Dermis microvascular lymphatic vessel endothelial cell (primary cell): ENCODE measurements at regions not wholly inside any gene's neighbourhood (a gene's known extent, or its start where the extent isn't known, plus 50 kb on each side); places are given as distances from the start of the nearest gene placed in this dataset.

Experiments
- DNase-seq, 2 donors: peaks; one replicate each; pipeline versions ENCODE4 v3.0.0 to v3.0.0-alpha.2; 2010; ENCODE audit warnings: low read depth in 2 of 2

DNA sequence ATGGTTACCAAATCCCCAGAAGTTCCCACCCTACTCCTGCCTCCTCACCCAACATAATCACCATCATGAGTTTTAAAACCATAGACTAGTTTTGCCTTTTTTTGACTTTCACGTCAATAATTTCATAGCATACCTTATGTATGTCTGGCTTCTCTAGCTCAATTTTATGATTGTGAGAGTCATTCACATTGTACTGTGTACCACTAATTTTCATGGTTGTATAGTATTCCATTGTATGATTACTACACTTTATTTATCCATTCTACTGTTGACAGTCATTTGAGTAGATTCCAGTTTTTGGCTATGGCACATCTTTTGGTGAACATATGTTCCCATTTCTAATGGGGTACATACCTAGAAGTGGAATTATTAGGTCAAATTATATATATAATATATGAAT lies 195.3 kb upstream of the TCF21 start:
- no peak for DNase-seq

DNA sequence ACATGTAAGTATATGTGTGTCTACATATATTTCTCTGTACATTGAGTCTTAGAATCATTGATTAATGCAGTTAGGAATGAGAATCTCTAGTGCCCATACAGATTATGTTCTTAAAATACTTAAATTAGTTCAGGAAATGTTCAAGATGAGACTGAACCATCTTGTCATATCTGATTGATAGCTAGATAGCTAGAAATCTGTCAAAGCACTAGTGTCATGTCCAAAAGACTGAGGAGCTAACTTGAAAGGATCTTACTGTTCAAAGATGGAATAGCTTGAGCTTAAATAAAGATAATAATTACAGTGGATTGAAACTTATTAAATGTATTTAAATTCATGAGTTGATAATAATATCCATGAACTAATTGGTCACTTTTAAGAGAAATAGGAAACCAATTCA lies 191.7 kb upstream of the TCF21 start:
- DNase-seq = no peak

DNA sequence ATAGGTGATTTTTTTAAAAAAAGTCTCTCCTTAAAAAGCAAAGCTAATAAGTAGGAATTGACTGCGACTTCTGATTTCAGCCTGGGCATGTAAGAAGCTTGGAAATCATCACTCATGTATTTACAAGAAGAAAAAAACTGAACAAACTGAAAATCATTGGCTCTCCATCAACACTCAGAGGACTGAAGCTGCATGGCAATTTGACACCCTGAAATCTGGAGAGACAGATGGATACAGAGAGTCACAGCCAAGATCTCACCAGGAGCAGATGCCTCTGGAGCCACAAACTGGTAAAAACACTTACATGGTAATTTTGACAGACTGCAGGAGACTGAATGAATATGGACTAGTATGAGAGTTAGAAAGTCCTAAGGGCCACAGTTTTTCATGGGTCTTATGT lies 191.2 kb upstream of the TCF21 start:
- DNase-seq = no peak

DNA sequence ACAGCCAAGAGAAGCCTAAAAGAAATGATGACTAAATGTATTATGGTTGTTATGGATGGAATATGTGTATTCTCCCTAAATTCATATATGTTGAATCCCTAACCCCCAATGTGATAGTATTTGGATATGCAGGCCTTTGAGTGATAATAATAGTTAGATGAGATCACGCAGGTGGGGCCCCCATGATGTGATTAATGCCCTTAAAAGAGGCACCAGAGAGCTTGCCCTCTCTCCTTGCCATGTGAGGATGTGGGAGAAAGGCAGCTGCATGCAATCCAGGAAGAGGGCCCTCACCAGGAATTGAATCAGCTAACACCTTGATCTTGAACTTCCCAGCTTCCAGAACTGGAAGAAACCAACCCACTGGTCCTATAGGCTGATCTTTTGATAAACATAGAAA lies 190.6 kb upstream of the TCF21 start:
- DNase-seq = no peak

- DNase-seq = no peak
These were observed 189.1 kb upstream of the TCF21 start for GRCh38 chr6:133699741-133700385.

GRCh38 chr6:133701633-133702331 lies 187.1 kb upstream of the TCF21 start:
- DNase-seq = no peak

GRCh38 chr6:133704371-133704770 lies 184.5 kb upstream of the TCF21 start:
- DNase-seq = no peak

GRCh38 chr6:133705066-133705465 lies 183.8 kb upstream of the TCF21 start:
- no peak for DNase-seq

GRCh38 chr6:133705731-133706130 lies 183.2 kb upstream of the TCF21 start:
- DNase-seq = no peak

DNA sequence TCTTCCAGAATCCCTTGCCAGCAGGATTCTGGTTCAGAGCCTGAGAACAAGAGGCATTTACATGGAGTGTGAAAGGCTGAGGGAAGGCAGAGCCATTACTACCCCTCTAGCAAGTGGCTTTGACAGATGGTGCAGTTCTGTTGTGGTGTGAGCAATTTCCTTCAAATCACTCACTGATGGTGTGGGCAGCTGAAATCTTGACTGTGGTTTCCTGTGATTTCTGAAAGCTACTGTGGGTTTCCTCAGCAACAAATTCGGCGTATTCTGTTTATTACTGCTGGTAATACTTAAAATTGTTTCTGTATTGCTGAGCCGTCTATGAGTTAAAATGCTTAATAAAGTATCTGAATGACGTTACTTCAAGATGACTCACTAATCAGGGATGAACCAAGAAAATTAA lies 181.5 kb upstream of the TCF21 start:
- DNase-seq = peak in 1 of 2 donors; percentile 52

- no peak for DNase-seq
These were observed 178.1 kb upstream of the TCF21 start for GRCh38 chr6:133710826-133711225.

GRCh38 chr6:133715270-133715669 lies 173.6 kb upstream of the TCF21 start:
- no peak for DNase-seq

DNA sequence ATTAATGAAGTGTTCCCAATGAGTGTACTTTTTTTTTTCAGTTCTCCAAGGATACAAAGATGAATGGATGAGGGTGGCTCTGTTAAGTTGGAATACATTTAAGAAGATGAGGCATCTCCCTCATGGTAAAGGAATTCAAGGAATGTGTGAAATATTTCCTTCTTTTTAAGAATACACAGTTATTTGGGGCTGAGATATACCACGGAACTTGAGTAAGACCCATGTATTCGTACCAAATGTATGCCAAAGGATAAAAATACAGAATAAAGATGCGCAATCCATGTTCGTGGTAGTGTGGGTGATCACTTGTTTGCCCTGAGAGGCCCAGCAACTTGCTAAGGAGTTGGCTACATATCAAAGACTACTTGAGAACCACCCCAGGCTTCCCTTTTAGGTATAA lies 164.2 kb upstream of the TCF21 start:
- DNase-seq = no peak

- no peak for DNase-seq
These were observed 162.7 kb upstream of the TCF21 start for GRCh38 chr6:133726188-133726587.

GRCh38 chr6:133730881-133731280 lies 158.0 kb upstream of the TCF21 start:
- DNase-seq = no peak

- no peak for DNase-seq
These were observed 148.7 kb upstream of the TCF21 start for GRCh38 chr6:133740218-133740617.

DNA sequence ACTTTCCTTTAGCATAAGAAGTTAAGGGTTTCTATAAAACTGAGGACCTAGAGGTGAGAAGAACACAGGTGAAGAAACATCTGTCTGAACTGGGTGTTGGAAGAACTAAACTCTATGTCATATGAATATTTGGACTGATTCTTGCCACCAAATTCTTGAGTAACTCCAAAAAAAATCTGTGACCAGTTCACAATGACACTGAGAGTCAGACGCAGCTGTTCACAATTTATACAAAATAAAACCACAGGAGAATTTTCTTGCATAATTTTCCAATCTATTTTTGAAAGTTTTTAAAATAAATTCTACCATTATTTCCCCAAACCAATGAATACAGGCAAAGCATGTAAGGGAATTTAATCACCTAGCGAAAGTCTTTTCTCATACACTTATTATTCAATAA lies 148.1 kb upstream of the TCF21 start:
- no peak for DNase-seq

DNA sequence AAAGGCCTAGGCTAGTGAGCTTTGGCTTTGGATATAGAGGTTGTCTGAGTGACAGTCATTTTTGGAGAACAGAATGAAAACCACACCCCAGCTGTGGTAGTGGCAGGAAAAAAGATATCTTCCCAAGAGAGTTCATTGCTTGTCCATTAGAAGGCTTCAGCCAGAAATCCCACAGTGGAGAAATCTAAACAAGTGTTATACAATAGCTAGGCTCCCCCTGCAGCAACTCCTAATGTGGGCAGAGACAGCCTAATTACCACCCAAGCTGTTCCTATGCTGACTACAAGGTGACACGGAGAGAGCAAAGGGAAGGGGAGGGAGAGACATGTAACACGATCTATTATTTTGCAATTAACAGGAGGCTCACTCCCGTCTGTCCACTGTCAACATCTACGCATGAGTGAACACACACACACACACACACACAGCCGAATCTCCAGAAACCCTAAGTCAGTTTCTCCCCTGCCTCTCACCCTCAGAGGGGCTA lies 147.5 kb upstream of the TCF21 start:
- DNase-seq = no peak

DNA sequence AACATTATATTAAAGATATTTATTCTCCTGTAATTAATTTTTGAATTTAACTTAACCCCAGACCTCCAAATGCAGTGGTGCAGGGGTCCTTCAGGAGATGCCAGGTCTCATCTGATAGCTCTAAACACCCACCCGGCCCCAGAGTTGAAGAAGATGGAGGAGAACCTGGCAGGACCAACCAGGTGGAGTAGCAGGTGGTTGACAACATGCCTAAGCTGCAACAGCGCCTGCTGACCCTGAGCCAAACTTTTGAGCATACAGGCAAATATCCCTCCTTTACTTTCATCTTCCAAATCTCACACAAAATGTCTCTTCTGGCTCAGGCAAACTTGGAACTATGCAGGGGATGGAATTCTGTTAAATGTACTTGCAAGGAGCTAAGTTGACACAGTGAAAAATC lies 145.3 kb upstream of the TCF21 start:
- no peak for DNase-seq

DNA sequence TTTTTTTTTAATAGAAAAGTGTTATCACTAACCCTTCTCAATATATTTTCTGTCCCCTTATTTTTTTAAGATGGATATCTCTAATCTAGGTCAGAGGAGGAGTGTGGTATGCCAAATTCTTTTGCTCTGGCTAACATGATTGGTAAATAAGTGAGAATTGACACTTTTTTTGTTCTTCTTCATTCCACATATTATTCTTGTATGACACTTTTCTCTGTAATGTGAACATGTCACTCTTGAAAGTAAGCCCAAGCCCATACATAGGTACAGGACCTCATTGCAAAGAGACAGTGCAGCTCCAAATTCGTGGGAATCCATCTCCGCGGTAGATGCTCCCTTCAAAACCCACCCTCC lies 142.5 kb upstream of the TCF21 start:
- no peak for DNase-seq

DNA sequence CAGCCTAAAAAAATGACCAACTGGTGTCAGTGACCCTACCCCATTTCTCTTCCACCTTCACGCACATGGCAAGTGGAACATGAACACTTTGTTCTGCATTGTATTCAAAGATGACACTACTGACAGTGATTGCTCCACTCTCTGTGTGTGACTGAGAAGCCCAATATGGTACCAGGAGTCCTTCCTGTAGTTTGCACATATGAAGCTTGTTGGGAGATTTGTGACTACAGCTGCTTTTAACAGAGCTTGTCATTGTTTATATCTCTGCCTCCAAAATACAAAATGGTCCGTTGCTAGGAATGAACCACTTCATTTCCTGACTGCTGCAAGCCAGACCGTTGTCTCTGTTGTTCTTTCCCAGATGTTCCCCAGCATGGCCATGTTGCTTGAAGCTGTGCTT lies 140.3 kb upstream of the TCF21 start:
- DNase-seq = no peak

DNA sequence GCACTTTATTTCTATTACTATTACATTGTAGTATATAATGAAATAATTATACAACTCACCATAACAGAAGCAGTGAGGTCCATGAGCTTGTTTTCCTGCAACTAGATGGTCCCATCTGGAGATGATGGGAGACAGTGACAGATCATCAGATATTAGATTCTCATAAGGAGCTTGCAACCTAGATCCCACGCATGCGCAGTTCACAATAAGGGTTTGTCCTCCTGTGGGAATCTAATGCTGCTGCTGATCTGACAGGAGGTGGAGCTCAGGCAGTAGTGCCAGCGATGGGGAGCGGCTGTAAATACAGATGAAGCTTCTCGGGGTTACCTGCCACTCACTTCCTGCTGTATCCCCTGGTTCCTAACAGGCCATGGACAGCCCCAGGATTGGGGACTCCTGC lies 139.5 kb upstream of the TCF21 start:
- DNase-seq = no peak

GRCh38 chr6:133752129-133752528 lies 136.8 kb upstream of the TCF21 start:
- no peak for DNase-seq

- no peak for DNase-seq
These were observed 135.2 kb upstream of the TCF21 start for GRCh38 chr6:133753756-133754155.
